22Rv1 (cell line): ENCODE measurements at regions not wholly inside any gene's neighbourhood (a gene's known extent, or its start where the extent isn't known, plus 50 kb on each side); places are given as distances from the start of the nearest gene placed in this dataset.

Source experiments
- CTCF ChIP-seq: fragments of 450-650 bp; IDR thresholded peaks from 2 replicates; pipeline ENCODE4 v1.5.1; 2017; ENCODE audit warnings: mild to moderate bottlenecking
- ZFX ChIP-seq: fragments of 450-650 bp; IDR thresholded peaks from 2 replicates; pipeline ENCODE4 v1.6.1; 2017; ENCODE audit warnings: antibody characterized with exemption, borderline replicate concordance

GRCh38 chr12:20125276-20125798 is 243.0 kb upstream of the PDE3A start:
- TF ChIP-seq CTCF (no peak), ZFX (no peak)
